Activated CD8-positive, alpha-beta memory T cell treated with anti-CD3 and anti-CD28 coated beads for 36 hours (primary cell): ENCODE measurements at regions not wholly inside any gene's neighbourhood (a gene's known extent, or its start where the extent isn't known, plus 50 kb on each side); places are given as distances from the start of the nearest gene placed in this dataset.
"Not testable (repeated sequence)": the region's sequence is repeated elsewhere in the genome, so short reads cannot be mapped to it uniquely, and the experiment has no call there.

ENCODE experiments used
- CTCF ChIA-PET: fragments of 350-600 bp; sonication (Branson Sonifier 250); formaldehyde crosslinking; loops from one replicate; lab custom pipeline; 2021; ENCODE audit warnings: antibody characterized with exemption; lab: Charles Lee
- POLR2A ChIA-PET: fragments of 350-600 bp; sonication (Branson Sonifier 250); formaldehyde crosslinking; loops from one replicate; lab custom pipeline; 2021; ENCODE audit warnings: antibody characterized with exemption; lab: Charles Lee

GRCh38 chr4:134687646-134688628, 486.3 kb upstream of the PABPC4L start:
- ChIA-PET POLR2A (no interaction called here), CTCF (no interaction called here)

GRCh38 chr4:134677209-134677814, 475.7 kb upstream of the PABPC4L start:
- CTCF ChIA-PET = no interaction called here
- POLR2A ChIA-PET = no interaction called here

DNA sequence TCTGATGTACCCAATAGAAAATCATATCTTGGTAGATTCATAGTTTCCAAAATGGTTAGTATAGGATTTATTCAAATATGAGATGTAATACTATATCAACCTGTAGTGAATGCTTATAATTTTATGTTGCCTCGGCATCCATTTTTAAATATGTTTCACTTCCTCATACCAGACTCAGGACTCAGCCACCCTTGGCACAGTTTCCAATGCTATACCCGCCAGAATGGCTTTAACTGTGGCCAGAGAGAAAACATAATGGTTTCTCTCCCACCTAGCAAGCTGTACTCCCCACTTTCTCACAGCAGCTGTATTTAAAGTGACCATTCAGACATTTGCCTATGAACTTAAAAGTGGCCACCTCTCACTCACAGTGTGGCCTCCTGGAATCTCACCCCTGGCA, 466.6 kb upstream of the PABPC4L start:
- POLR2A ChIA-PET = no interaction called here

GRCh38 chr4:134666640-134667039, 465.1 kb upstream of the PABPC4L start:
- ChIA-PET POLR2A (no interaction called here), CTCF (no interaction called here)

More for the DNA sequence above, 466.6 kb upstream of the PABPC4L start:
- CTCF ChIA-PET = no interaction called here

GRCh38 chr4:134665429-134665828, 463.8 kb upstream of the PABPC4L start:
- POLR2A ChIA-PET = no interaction called here

GRCh38 chr4:134663742-134664141, 462.2 kb upstream of the PABPC4L start:
- ChIA-PET CTCF (no interaction called here), POLR2A (no interaction called here)

More at GRCh38 chr4:134665429-134665828, 463.8 kb upstream of the PABPC4L start:
- CTCF ChIA-PET = no interaction called here

- CTCF ChIA-PET = no interaction called here
- POLR2A ChIA-PET = no interaction called here
These were observed 448.9 kb upstream of the PABPC4L start for GRCh38 chr4:134650461-134650860.

GRCh38 chr4:134645778-134646177, 444.2 kb upstream of the PABPC4L start:
- POLR2A ChIA-PET = no interaction called here
- CTCF ChIA-PET = no interaction called here

DNA sequence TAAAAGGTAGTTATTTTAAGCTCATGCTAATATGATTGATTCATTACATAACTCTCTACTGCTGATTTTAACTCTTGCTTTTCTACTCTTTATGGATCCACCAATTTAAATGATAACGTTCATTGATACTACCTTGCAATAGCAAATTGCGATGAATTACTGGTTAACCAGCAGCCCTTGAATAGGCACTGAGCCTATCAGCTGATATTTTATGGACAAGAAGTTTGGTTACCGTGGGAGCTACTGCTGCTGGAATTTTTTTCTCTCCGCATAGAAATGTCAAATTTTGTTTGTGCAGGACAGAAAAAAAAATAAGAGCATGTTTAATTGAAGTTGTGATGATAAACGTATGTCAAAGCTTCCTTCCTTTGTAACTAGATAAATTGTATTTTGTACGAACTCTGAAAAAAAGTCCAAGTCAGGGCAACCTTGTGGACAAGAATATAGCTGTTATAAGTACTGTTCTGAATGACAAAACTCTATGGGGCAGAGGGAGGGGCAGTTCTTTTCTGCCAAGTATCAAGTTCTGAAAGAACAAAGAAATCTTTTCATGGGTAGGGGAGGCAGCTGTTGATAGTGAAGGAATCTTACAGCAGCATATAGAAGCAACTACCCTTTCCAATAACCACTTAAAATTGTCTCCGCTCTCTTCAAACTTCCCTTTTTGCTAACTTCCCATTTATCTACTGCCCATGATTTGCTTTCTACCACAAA, 434.9 kb upstream of the PABPC4L start:
- POLR2A ChIA-PET = no interaction called here
- CTCF ChIA-PET = no interaction called here

DNA sequence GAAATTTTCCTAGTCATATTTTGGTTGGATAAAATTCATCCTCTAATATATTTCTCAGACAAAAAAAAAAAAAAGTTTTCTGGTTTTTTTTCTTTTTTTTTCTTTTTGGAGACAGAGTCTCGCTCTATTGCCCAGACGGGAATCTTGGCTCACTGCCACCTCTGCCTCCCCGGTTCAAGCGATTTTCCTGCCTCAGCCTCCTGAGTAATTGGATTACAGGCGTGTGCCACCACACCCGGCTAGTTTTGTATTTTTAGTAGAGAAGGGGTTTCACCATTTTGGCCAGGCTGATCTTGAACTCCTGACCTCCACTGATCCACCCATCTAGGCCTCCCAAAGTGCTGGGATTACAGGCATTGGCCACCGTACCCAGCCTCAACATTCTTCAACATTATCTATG, 432.7 kb upstream of the PABPC4L start:
- POLR2A ChIA-PET = no interaction called here
- CTCF ChIA-PET = no interaction called here

GRCh38 chr4:134632056-134632455, 430.5 kb upstream of the PABPC4L start:
- CTCF ChIA-PET = no interaction called here
- POLR2A ChIA-PET = no interaction called here

DNA sequence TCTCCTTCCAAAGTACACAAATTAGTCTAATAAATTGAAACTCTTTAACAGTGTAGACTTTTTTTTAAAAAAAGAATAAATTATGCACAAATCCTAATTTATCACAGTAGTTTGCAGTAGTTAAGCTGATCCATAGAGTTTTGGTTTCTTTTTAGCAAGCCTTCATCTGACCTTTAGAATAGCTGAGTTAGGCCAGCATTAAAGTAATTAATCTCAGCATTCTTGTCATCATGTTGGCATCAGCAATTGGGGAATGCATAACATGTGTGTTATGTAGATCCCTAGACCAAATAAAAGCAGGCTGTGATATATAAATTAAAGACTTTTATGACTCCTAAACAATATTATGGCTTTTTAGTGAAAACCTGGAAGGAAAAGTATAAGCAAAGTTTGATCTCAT, 426.5 kb upstream of the PABPC4L start:
- ChIA-PET POLR2A (no interaction called here), CTCF (no interaction called here)

DNA sequence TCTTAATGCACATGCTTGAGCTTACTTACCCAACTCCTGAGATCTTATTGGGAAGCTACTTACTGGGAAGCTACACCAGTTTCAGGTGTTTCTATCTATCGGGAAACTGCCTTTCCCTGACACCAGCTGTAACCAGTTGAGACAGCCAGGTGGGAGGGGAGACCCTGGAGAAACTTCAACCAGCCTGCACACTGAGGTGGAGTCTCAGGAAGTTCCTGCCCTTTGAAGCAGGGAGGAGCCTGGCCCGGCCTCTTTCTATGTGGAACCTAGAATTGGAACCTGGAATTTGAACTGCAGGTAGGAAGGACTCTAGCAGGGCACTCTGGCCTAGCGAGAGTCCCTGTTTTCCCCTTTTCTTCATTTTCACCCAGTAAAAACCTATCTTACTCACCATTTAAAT, 425.8 kb upstream of the PABPC4L start:
- ChIA-PET POLR2A (no interaction called here), CTCF (no interaction called here)

DNA sequence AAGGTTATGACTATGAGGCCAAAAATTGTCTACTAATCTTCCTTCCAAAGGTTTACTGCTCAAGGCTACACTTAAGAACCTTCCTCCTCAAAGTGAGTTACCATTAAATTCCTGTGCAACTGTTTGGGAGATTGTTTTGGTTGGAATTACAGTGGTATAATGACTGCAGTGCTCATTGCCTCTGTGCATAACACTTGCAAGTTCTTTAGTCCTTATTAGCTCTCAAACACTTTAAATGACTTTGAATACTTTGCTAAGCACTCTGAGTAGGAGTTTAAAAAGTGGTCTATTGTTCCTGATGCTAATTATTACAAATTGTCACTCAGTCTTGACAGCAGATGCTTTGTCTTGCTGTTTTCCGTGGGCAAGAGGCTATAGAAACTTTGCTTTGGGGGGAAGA, 422.8 kb upstream of the PABPC4L start:
- ChIA-PET CTCF (no interaction called here), POLR2A (no interaction called here)

GRCh38 chr4:134622626-134623575, 421.3 kb upstream of the PABPC4L start:
- POLR2A ChIA-PET, CTCF ChIA-PET: not testable (repeated sequence)

GRCh38 chr4:134622199-134622598, 420.6 kb upstream of the PABPC4L start:
- ChIA-PET CTCF (no interaction called here), POLR2A (no interaction called here)

GRCh38 chr4:134621715-134622114, 420.1 kb upstream of the PABPC4L start:
- CTCF ChIA-PET, POLR2A ChIA-PET: not testable (repeated sequence)

DNA sequence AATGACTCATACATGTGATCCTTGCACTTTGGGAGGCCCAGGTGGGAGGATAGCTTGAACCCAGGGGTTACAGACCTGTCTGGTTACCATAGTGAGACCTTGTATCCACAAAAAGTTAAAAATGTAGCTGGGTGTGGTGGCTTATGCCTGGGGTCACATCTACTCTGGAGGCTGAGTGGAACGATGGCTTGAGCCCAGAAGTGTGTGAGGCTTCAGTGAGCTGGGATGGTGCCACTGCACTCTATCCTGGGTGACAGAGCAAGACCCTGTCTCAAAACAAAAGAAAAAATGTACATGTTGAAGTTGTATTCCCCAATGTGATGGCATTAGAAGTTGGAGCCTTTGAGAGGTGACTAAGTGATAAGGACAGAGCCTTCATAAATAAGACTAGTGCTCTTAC, 409.4 kb upstream of the PABPC4L start:
- POLR2A ChIA-PET = no interaction called here
- CTCF ChIA-PET = no interaction called here

- ChIA-PET CTCF (no interaction called here), POLR2A (no interaction called here)
These were observed 408.6 kb upstream of the PABPC4L start for GRCh38 chr4:134610172-134610571.
